GM12878 (cell line): ENCODE measurements at regions not wholly inside any gene's neighbourhood (a gene's known extent, or its start where the extent isn't known, plus 50 kb on each side); places are given as distances from the start of the nearest gene placed in this dataset.

Experiments used
- ATF3 ChIP-seq: IDR thresholded peaks from 2 replicates; pipeline ENCODE4 v1.6.1; 2011; ENCODE audit warnings: low read depth, mild to moderate bottlenecking, low read length, moderate library complexity, borderline replicate concordance; ENCODE audit errors: extremely low read depth
- BRCA1 ChIP-seq: IDR thresholded peaks from 2 replicates; pipeline ENCODE4 v1.6.1; 2011; ENCODE audit warnings: low read depth, low read length, improper control_type of control experiment
- CBFB ChIP-seq: IDR thresholded peaks from 2 replicates; pipeline ENCODE4 v1.6.1; 2016; ENCODE audit warnings: antibody characterized with exemption, low read depth
- CBX5 ChIP-seq: sonication (generic); IDR thresholded peaks from 2 replicates; pipeline ENCODE4 v1.6.1; 2016; ENCODE audit warnings: low read depth, moderate library complexity, mild to moderate bottlenecking, inconsistent platforms
- CHD4 ChIP-seq: fragments of 200-600 bp; sonication (generic); IDR thresholded peaks from 2 replicates; pipeline ENCODE4 v1.6.1; 2016; ENCODE audit warnings: mild to moderate bottlenecking
- CREM ChIP-seq: IDR thresholded peaks from 2 replicates; pipeline ENCODE4 v1.6.1; 2014; ENCODE audit warnings: antibody characterized with exemption, low read depth
- FOXM1 ChIP-seq: IDR thresholded peaks from 2 replicates; pipeline ENCODE4 v1.6.1; 2012; ENCODE audit warnings: low read depth, mild to moderate bottlenecking, inconsistent platforms, low read length, moderate library complexity
- GABPA ChIP-seq: IDR thresholded peaks from 2 replicates; pipeline ENCODE4 v1.6.1; 2014; ENCODE audit warnings: antibody characterized with exemption, low read depth, mild to moderate bottlenecking, inconsistent platforms
- HDAC6 ChIP-seq: fragments of 200-600 bp; sonication (generic); IDR thresholded peaks from one replicate; pipeline ENCODE4 v1.8.0; 2017; ENCODE audit warnings: antibody characterized with exemption; ENCODE audit not compliant: unreplicated experiment
- IKZF1 ChIP-seq: fragments of 450-650 bp; conservative IDR thresholded peaks from 2 replicates; pipeline ENCODE4 v1.6.1; 2017; ENCODE audit warnings: antibody characterized with exemption, mild to moderate bottlenecking
- IKZF2 ChIP-seq, 2 experiments: fragments of 450-650 bp; IDR thresholded peaks; 2 replicates each; pipeline ENCODE4 v1.6.1; 2017; ENCODE audit warnings: mild to moderate bottlenecking in 2 of 2, moderate library complexity in 2 of 2
- JUND ChIP-seq: IDR thresholded peaks from 2 replicates; pipeline ENCODE4 v1.6.1; 2012; ENCODE audit warnings: low read depth, mild to moderate bottlenecking, low read length, improper control_type of control experiment, moderate library complexity
- KLF5 ChIP-seq: fragments of 450-650 bp; IDR thresholded peaks from 2 replicates; pipeline ENCODE4 v1.6.1; 2014; ENCODE audit warnings: mild to moderate bottlenecking; ENCODE audit not compliant: partially characterized antibody
- MEF2A ChIP-seq: IDR thresholded peaks from 2 replicates; pipeline ENCODE4 v1.6.1; 2011; ENCODE audit warnings: low read depth, mild to moderate bottlenecking, low read length, moderate library complexity; ENCODE audit not compliant: insufficient read depth
- MLLT1 ChIP-seq: fragments of 450-650 bp; IDR thresholded peaks from 2 replicates; pipeline ENCODE4 v1.6.1; 2016; ENCODE audit warnings: mild to moderate bottlenecking
- MYC ChIP-seq: IDR thresholded peaks from 2 replicates; pipeline ENCODE4 v1.6.1; 2011; ENCODE audit warnings: mild to moderate bottlenecking, low read length, moderate library complexity, inconsistent platforms; ENCODE audit not compliant: insufficient read depth, insufficient replicate concordance, insufficient read length, severe bottlenecking
- PKNOX1 ChIP-seq: fragments of 450-650 bp; IDR thresholded peaks from 2 replicates; pipeline ENCODE4 v1.6.1; 2016; ENCODE audit warnings: mild to moderate bottlenecking
- POU2F2 ChIP-seq: IDR thresholded peaks from 3 replicates; pipeline ENCODE4 v1.6.1; 2011; ENCODE audit warnings: low read depth, mild to moderate bottlenecking, low read length, borderline replicate concordance
- RELA ChIP-seq: fragments of 450-650 bp; IDR thresholded peaks from 2 replicates; pipeline ENCODE4 v1.8.0; 2014; ENCODE audit warnings: borderline replicate concordance; ENCODE audit not compliant: partially characterized antibody
- SMAD5 ChIP-seq: IDR thresholded peaks from 2 replicates; pipeline ENCODE4 v1.6.1; 2016; ENCODE audit warnings: antibody characterized with exemption, low read depth
- STAT3 ChIP-seq: IDR thresholded peaks from 2 replicates; pipeline ENCODE4 v1.6.1; 2011; ENCODE audit warnings: low read depth, low read length, improper control_type of control experiment
- YY1 ChIP-seq: IDR thresholded peaks from 2 replicates; pipeline ENCODE4 v1.6.1; 2011; ENCODE audit warnings: low read depth, mild to moderate bottlenecking, low read length
- ZBED1 ChIP-seq: IDR thresholded peaks from 2 replicates; pipeline ENCODE4 v1.6.1; 2016; ENCODE audit warnings: borderline replicate concordance
- ZNF274 ChIP-seq: IDR thresholded peaks from one replicate; pipeline ENCODE4 v1.8.0; 2011; ENCODE audit not compliant: insufficient read length, insufficient read depth
- ZNF687 ChIP-seq: fragments of 450-650 bp; IDR thresholded peaks from 2 replicates; pipeline ENCODE4 v1.6.1; 2017; ENCODE audit warnings: mild to moderate bottlenecking, moderate library complexity

GRCh38 chr14:28831126-28831525 is 64.5 kb downstream of the FOXG1 start (continued):
- TF ChIP-seq MLLT1 (peak; percentile 26; the same call in 1 of the 2 replicates), CBFB (no peak), SMAD5 (no peak), JUND (peak; percentile 93), POU2F2 (peak; percentile 92; the same call in 2 of the 3 replicates), ZNF687 (no peak), BRCA1 (no peak), CREM (peak; percentile 90), IKZF2 (IDR thresholded peaks at IDR 0.05) (peak; percentile 83 to 86), YY1 (peak; percentile 56; the same call in 1 of the 2 replicates), FOXM1 (peak; percentile 97), GABPA (peak; percentile 64), HDAC6 (no peak), IKZF1 (peak; percentile 63), ATF3 (no peak), STAT3 (peak; percentile 82; the same call in 1 of the 2 replicates), ZBED1 (peak; percentile 72; the same call in 1 of the 2 replicates), MYC (no peak), CHD4 (no peak), PKNOX1 (peak; percentile 25; the same call in 1 of the 2 replicates), RELA (peak; percentile 93), KLF5 (no peak), MEF2A (peak; percentile 83; the same call in 1 of the 2 replicates), ZNF274 (no peak), CBX5 (peak; percentile 95; the same call in 1 of the 2 replicates)
